ENCODE measurements at regions not wholly inside any gene's neighbourhood (a gene's known extent, or its start where the extent isn't known, plus 50 kb on each side); places are given as distances from the start of the nearest gene placed in this dataset.

GRCh38 chr2:240346753-240347372 is 88.6 kb upstream of the GPC1 start:
- Histone ChIP-seq H3K9ac (no peak overlapping the region), H3K4me1 (peaks cover under 1% of the 10 kb centered on the region), H2AFZ (no peak overlapping the region), H3K4me2 (ENCODE audit: low read length) (no peak overlapping the region), H3K27me3 (ENCODE audit: control insufficient read depth, insufficient read depth, low read length) (no peaks in the 10 kb centered on the region), H3K36me3 (ENCODE audit: control insufficient read depth, insufficient read depth, low read length) (no peaks in the 10 kb centered on the region), H3K9me3 (ENCODE audit: control insufficient read depth, low read length) (no peaks in the 10 kb centered on the region), H3K27ac (no peak overlapping the region), H3K79me2 (no peaks in the 10 kb centered on the region), H3K4me3 (ENCODE audit: low read depth, low read length) (no peak overlapping the region)
- TF ChIP-seq, protein P1, sequence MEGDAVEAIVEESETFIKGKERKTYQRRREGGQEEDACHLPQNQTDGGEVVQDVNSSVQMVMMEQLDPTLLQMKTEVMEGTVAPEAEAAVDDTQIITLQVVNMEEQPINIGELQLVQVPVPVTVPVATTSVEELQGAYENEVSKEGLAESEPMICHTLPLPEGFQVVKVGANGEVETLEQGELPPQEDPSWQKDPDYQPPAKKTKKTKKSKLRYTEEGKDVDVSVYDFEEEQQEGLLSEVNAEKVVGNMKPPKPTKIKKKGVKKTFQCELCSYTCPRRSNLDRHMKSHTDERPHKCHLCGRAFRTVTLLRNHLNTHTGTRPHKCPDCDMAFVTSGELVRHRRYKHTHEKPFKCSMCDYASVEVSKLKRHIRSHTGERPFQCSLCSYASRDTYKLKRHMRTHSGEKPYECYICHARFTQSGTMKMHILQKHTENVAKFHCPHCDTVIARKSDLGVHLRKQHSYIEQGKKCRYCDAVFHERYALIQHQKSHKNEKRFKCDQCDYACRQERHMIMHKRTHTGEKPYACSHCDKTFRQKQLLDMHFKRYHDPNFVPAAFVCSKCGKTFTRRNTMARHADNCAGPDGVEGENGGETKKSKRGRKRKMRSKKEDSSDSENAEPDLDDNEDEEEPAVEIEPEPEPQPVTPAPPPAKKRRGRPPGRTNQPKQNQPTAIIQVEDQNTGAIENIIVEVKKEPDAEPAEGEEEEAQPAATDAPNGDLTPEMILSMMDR (IDR thresholded peaks at IDR 0.05): no peak

GRCh38 chr2:240347373-240347940 is 88.0 kb upstream of the GPC1 start:
- no peaks in the 10 kb centered on the region for H3K27me3 ChIP-seq (ENCODE audit: control insufficient read depth, insufficient read depth, low read length)
- H2AFZ ChIP-seq: no peak overlapping the region
- TF ChIP-seq, protein P1 (IDR thresholded peaks at IDR 0.05): no peak
- no peaks in the 10 kb centered on the region for H3K79me2 ChIP-seq
- no peak overlapping the region for H3K9ac ChIP-seq
- H3K27ac ChIP-seq: no peak overlapping the region
- peaks cover 6% of the 10 kb centered on the region for H3K4me1 ChIP-seq
- H3K4me3 ChIP-seq (ENCODE audit: low read depth, low read length): no peak overlapping the region
- H3K36me3 ChIP-seq (ENCODE audit: control insufficient read depth, insufficient read depth, low read length): no peaks in the 10 kb centered on the region
- H3K4me2 ChIP-seq (ENCODE audit: low read length): no peak overlapping the region
- no peaks in the 10 kb centered on the region for H3K9me3 ChIP-seq (ENCODE audit: control insufficient read depth, low read length)

DNA sequence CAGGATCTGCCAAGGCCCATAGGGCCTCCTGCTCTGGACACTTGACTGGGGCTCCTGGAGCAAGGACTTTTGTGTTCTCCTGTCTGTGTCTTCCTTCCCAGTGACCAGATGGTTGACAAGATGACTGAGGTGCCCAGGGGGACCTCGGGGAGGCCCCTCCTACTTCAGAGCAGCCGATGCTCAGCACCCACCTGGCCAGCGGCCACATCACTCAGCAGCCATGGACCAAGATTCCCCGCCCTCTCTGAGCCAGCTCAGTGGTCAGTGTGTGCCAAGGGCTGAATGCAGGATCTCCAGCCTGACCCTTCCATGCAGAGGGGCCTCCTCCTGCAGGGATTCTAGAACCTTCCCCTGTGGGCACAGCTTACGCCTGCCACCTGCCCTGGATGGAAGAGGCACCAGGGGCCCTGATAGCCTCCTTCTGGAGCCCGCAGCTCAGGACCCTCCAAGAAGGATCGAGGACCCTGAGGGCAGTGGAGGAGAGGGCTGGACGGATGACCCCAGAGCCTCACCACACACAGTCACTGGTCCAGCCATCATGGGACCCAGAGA is 87.4 kb upstream of the GPC1 start:
- Histone ChIP-seq H3K9me3 (ENCODE audit: control insufficient read depth, low read length) (no peaks in the 10 kb centered on the region), H3K79me2 (no peaks in the 10 kb centered on the region), H3K4me1 (peaks cover 6% of the 10 kb centered on the region), H3K27me3 (ENCODE audit: control insufficient read depth, insufficient read depth, low read length) (no peaks in the 10 kb centered on the region), H3K4me2 (ENCODE audit: low read length) (no peak overlapping the region), H3K27ac (no peak overlapping the region), H3K36me3 (ENCODE audit: control insufficient read depth, insufficient read depth, low read length) (no peaks in the 10 kb centered on the region), H3K4me3 (ENCODE audit: low read depth, low read length) (no peak overlapping the region), H3K9ac (no peak overlapping the region), H2AFZ (no peak overlapping the region)
- TF ChIP-seq, protein P1 (IDR thresholded peaks at IDR 0.05): no peak

GRCh38 chr2:240348522-240348921 is 86.9 kb upstream of the GPC1 start:
- no peak overlapping the region for H3K4me3 ChIP-seq (ENCODE audit: low read depth, low read length)
- no peaks in the 10 kb centered on the region for H3K27me3 ChIP-seq (ENCODE audit: control insufficient read depth, insufficient read depth, low read length)
- no peak overlapping the region for H3K4me2 ChIP-seq (ENCODE audit: low read length)
- no peak overlapping the region for H2AFZ ChIP-seq
- TF ChIP-seq, protein P1 (IDR thresholded peaks at IDR 0.05): no peak
- no peak overlapping the region for H3K27ac ChIP-seq
- no peak overlapping the region for H3K9ac ChIP-seq
- H3K79me2 ChIP-seq: no peaks in the 10 kb centered on the region
- no peaks in the 10 kb centered on the region for H3K36me3 ChIP-seq (ENCODE audit: control insufficient read depth, insufficient read depth, low read length)
- H3K4me1 ChIP-seq: peaks cover 6% of the 10 kb centered on the region
- H3K9me3 ChIP-seq (ENCODE audit: control insufficient read depth, low read length): no peaks in the 10 kb centered on the region
